ENCODE measurements at regions not wholly inside any gene's neighbourhood (a gene's known extent, or its start where the extent isn't known, plus 50 kb on each side); places are given as distances from the start of the nearest gene placed in this dataset.
"Not testable (repeated sequence)": the region's sequence is repeated elsewhere in the genome, so short reads cannot be mapped to it uniquely, and the experiment has no call there.

GRCh38 chr2:16101196-16101595 is 160.8 kb downstream of the MYCN start:
- no peak for DNase-seq (ENCODE audit: low read depth in 1 of 2, low spot score in 1 of 2)

GRCh38 chr2:16100006-16100405 is 159.7 kb downstream of the MYCN start:
- DNase-seq (ENCODE audit: low read depth in 1 of 2, low spot score in 1 of 2), result no peak

GRCh38 chr2:16099326-16099725 is 159.0 kb downstream of the MYCN start:
- no peak for DNase-seq (ENCODE audit: low read depth in 1 of 2, low spot score in 1 of 2)

GRCh38 chr2:16096962-16097361 is 156.6 kb downstream of the MYCN start:
- no peak for DNase-seq (ENCODE audit: low read depth in 1 of 2, low spot score in 1 of 2)

GRCh38 chr2:16095483-16095882 is 155.1 kb downstream of the MYCN start:
- DNase-seq (ENCODE audit: low read depth in 1 of 2, low spot score in 1 of 2), result not testable (repeated sequence)

GRCh38 chr2:16094811-16095210 is 154.5 kb downstream of the MYCN start:
- no peak for DNase-seq (ENCODE audit: low read depth in 1 of 2, low spot score in 1 of 2)

- DNase-seq (ENCODE audit: low read depth in 1 of 2, low spot score in 1 of 2), result no peak
Measured at GRCh38 chr2:16093639-16094529, 153.5 kb downstream of the MYCN start.

GRCh38 chr2:16092861-16093638 is 152.7 kb downstream of the MYCN start:
- DNase-seq (ENCODE audit: low read depth in 1 of 2, low spot score in 1 of 2), result no peak

- DNase-seq (ENCODE audit: low read depth in 1 of 2, low spot score in 1 of 2), result no peak
Measured at GRCh38 chr2:16091576-16092282, 151.4 kb downstream of the MYCN start.

GRCh38 chr2:16090650-16091575 is 150.6 kb downstream of the MYCN start:
- no peak for DNase-seq (ENCODE audit: low read depth in 1 of 2, low spot score in 1 of 2)

GRCh38 chr2:16089491-16089890 is 149.1 kb downstream of the MYCN start:
- DNase-seq (ENCODE audit: low read depth in 1 of 2, low spot score in 1 of 2), result not testable (repeated sequence)

- no peak for DNase-seq (ENCODE audit: low read depth in 1 of 2, low spot score in 1 of 2)
Measured at GRCh38 chr2:16088802-16089112, 148.4 kb downstream of the MYCN start.

- DNase-seq (ENCODE audit: low read depth in 1 of 2, low spot score in 1 of 2), result no peak
Measured at GRCh38 chr2:16088035-16088801, 147.9 kb downstream of the MYCN start.

GRCh38 chr2:16086136-16086535 is 145.8 kb downstream of the MYCN start:
- DNase-seq (ENCODE audit: low read depth in 1 of 2, low spot score in 1 of 2), result not testable (repeated sequence)

- no peak for DNase-seq (ENCODE audit: low read depth in 1 of 2, low spot score in 1 of 2)
Measured at GRCh38 chr2:16085073-16085472, 144.7 kb downstream of the MYCN start.

- DNase-seq (ENCODE audit: low read depth in 1 of 2, low spot score in 1 of 2), result no peak
Measured at GRCh38 chr2:16084274-16084673, 143.9 kb downstream of the MYCN start.

GRCh38 chr2:16082276-16082675 is 141.9 kb downstream of the MYCN start:
- no peak for DNase-seq (ENCODE audit: low read depth in 1 of 2, low spot score in 1 of 2)

GRCh38 chr2:16081316-16082200 is 141.2 kb downstream of the MYCN start:
- no peak for DNase-seq (ENCODE audit: low read depth in 1 of 2, low spot score in 1 of 2)

GRCh38 chr2:16080516-16080915 is 140.2 kb downstream of the MYCN start:
- no peak for DNase-seq (ENCODE audit: low read depth in 1 of 2, low spot score in 1 of 2)

Data from activated T-helper 1 cell treated with anti-CD3 and anti-CD28 coated beads, Interleukin-2, amount 50 U/mL, for 16 hours (primary cell).